ENCODE measurements at regions not wholly inside any gene's neighbourhood (a gene's known extent, or its start where the extent isn't known, plus 50 kb on each side); places are given as distances from the start of the nearest gene placed in this dataset.

- no peak for DNase-seq
These were observed 183.7 kb downstream of the INO80D start for GRCh38 chr2:205902041-205902899.

GRCh38 chr2:205901491-205901890 lies 184.5 kb downstream of the INO80D start:
- no peak for DNase-seq

- no peak for DNase-seq
These were observed 187.2 kb downstream of the INO80D start for GRCh38 chr2:205898744-205899143.

- no peak for DNase-seq
These were observed 189.9 kb downstream of the INO80D start for GRCh38 chr2:205895981-205896655.

GRCh38 chr2:205892665-205893259 lies 193.2 kb downstream of the INO80D start:
- no peak for DNase-seq

- DNase-seq = no peak
These were observed 193.7 kb downstream of the INO80D start for GRCh38 chr2:205892251-205892655.

- DNase-seq = no peak
These were observed 196.9 kb downstream of the INO80D start for GRCh38 chr2:205889114-205889513.

GRCh38 chr2:205887637-205888036 lies 198.3 kb downstream of the INO80D start:
- no peak for DNase-seq

GRCh38 chr2:205885492-205886099 lies 200.4 kb downstream of the INO80D start:
- peak in 4 of 5 donors; percentile 18 to 46 (median 38) for DNase-seq

- no peak for DNase-seq
These were observed 201.7 kb downstream of the NRP2 start for GRCh38 chr2:205883965-205884364.

GRCh38 chr2:205882806-205883425 lies 200.6 kb downstream of the NRP2 start:
- no peak for DNase-seq

- no peak for DNase-seq
These were observed 197.7 kb downstream of the NRP2 start for GRCh38 chr2:205880048-205880447.

GRCh38 chr2:205878999-205879762 lies 196.9 kb downstream of the NRP2 start:
- DNase-seq = no peak

- no peak for DNase-seq
These were observed 195.2 kb downstream of the NRP2 start for GRCh38 chr2:205877496-205877895.

- DNase-seq = no peak
These were observed 193.8 kb downstream of the NRP2 start for GRCh38 chr2:205876127-205876526.

- no peak for DNase-seq
These were observed 190.4 kb downstream of the NRP2 start for GRCh38 chr2:205872716-205873115.

- DNase-seq = no peak
These were observed 187.1 kb downstream of the NRP2 start for GRCh38 chr2:205869439-205869838.

- DNase-seq = peak in 1 of 5 donors; percentile 35
These were observed 186.6 kb downstream of the NRP2 start for GRCh38 chr2:205868773-205869333.

GRCh38 chr2:205868053-205868452 lies 185.8 kb downstream of the NRP2 start:
- no peak for DNase-seq

- no peak for DNase-seq
These were observed 185.1 kb downstream of the NRP2 start for GRCh38 chr2:205867371-205867770.

- no peak for DNase-seq
These were observed 183.7 kb downstream of the NRP2 start for GRCh38 chr2:205865905-205866441.

Measured in T-helper 1 cell (primary cell).